ENCODE measurements at regions not wholly inside any gene's neighbourhood (a gene's known extent, or its start where the extent isn't known, plus 50 kb on each side); places are given as distances from the start of the nearest gene placed in this dataset.

GRCh38 chr12:111025792-111026430 lies 105.5 kb upstream of the MYL2 start:
- no peak for DNase-seq (ENCODE audit: low read depth in 1 of 2, low spot score in 1 of 2)

GRCh38 chr12:111025301-111025700 lies 104.9 kb upstream of the MYL2 start:
- DNase-seq (ENCODE audit: low read depth in 1 of 2, low spot score in 1 of 2) = no peak

DNA sequence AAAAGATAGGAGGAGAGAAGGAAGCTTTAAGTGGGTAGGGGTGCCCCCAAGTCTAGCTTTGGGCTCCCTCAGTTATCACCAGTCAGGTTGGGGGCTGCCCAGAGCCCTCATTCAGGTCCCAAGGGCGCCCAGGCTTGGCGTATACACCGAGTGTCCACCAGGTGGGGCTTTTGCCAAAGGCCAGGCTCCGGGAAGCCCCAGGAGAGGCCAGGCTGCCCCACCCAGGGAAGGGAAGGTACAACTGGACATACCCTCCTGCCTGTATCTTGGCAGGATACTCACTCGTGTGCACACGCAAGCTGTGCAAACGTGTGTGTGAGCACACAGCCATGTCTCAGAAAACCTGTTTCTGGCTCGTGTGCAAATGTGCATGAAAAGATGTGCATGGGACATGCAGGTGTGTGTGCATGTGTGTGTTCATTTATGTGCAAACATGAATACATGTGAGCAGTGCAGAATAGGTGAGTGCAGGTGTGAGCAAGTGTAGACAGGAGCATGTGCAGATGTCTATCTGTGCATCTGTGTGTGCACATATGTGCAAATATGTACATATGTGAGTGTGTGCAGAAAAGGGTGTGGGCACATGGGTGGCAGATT lies 103.9 kb upstream of the MYL2 start:
- DNase-seq (ENCODE audit: low read depth in 1 of 2, low spot score in 1 of 2) = peak in 1 of 2 donors; percentile 42

DNA sequence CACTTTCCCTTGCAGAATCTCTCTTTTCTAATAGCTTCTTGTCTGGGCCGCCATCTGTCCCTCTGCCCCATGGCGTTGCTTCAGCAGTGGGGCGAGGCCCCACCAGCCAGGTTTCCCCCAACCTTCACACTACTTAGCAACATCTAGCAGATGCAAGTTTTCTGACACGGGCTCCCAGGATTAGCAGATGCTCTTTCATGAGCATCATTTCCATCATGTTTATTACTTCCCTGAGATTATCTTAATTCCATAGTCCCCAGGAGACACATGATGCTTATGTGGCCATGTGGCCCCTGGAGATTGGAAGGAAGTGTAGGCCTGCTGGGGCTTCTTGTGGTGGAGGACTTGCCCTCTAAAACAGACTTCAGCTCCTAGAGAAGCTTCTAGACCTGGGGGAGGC lies 102.0 kb upstream of the MYL2 start:
- DNase-seq (ENCODE audit: low read depth in 1 of 2, low spot score in 1 of 2) = no peak

DNA sequence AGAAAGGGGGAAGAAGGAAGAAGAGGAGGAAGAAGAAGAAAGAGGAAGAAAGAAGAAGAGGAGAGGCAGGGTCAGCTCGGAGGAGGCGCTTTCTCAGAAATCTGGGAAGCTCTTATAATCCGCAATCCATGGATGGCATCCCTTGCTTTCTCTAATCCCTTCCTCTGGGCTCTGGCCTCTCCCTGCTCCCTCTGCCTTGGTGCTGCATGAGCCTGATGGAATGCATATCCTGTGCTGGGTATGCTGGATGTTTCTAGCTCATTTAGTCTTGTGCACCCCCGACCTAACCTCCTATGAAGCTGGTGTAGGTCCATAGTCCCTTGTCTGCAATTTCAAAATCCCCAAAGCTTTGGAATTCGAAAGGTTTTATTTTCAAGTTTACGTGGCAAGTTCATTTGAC lies 94.2 kb upstream of the MYL2 start:
- DNase-seq (ENCODE audit: low read depth in 1 of 2, low spot score in 1 of 2) = no peak

DNA sequence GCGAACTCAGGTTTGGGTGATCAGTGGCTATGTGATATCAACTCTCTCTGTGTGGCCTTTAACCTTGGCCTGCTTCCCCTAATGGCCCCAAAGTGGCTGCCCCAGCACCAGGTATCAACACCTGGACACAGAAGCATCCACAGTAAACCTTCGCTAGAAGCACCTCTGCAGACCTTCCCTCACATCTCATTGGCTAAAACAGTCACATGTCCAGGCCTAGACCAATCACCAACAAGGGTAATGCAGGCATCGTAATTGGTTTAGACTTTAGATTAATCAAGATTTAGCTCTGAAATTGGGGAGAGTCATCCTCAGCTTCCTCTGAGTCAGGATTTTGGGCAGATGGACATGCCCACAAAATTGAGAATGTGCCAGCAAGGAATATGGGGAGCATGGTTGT lies 92.5 kb upstream of the MYL2 start:
- DNase-seq (ENCODE audit: low read depth in 1 of 2, low spot score in 1 of 2) = no peak

DNA sequence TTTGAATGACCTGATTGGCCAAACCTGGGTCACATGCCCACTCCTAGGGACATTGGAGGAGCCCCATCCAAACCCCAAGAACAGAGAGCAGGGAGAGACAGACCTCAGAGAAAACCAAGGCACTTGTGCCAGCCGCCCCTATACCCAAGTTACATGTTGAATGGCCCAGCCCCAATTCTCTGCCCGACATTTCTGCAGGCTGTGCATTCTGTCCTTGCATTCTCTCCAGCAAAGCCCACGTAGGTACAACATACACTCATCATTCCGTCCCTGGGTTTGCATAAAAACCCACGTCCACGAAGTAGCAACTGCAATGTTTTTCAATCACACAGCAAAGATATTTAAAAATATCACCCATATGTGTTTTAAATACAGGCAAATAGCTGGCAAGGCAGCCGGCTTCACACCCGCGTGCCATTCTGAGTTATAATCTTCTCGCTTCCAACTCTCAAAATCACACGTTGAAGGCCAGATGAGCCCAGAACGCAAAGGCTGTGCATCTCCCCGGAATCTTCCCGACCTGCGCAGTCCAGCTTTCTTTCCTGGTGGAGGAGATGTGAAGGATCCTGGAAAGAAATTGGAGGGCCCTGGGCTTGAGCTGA lies 91.7 kb upstream of the MYL2 start:
- DNase-seq (ENCODE audit: low read depth in 1 of 2, low spot score in 1 of 2) = no peak

DNA sequence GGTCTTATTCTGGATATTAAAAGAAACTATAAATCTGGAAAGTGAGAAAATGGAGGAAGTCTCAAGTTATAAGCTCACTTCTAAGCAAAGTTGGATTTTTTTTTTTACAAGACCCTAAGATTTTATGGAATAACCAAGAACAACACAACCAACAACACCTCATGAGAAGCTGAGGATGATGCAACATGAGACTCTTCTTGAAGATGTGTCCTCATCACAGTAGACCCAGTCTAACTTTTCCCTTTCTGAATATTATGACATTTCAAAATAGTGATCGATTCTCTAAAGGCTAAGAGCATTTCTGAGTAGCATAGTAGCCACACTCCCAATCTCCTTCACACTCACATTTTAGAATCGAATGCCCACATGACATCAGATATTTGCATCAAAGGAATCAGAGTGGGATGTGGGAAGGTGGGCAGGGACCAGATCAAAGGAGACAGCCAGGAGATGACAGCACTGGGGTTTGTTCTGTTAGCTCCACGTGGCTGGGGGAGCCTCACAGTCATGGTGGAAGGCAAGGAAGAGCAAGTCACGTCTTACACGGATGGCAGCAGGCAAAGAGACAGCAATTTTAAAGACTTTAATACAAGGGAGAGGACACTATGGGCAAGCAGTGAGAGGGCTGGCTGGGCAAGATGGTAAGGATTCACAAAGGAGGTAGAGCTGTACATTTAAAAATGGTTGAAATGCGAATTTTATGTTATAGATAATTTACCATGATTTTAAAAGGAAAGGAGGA lies 90.7 kb upstream of the MYL2 start:
- no peak for DNase-seq (ENCODE audit: low read depth in 1 of 2, low spot score in 1 of 2)

- DNase-seq (ENCODE audit: low read depth in 1 of 2, low spot score in 1 of 2) = no peak
Measured at GRCh38 chr12:111010061-111010460, 89.7 kb upstream of the MYL2 start.

GRCh38 chr12:111006621-111007020 lies 86.2 kb upstream of the MYL2 start:
- DNase-seq (ENCODE audit: low read depth in 1 of 2, low spot score in 1 of 2) = no peak

- DNase-seq (ENCODE audit: low read depth in 1 of 2, low spot score in 1 of 2) = no peak
Measured at GRCh38 chr12:110998971-110999370, 78.6 kb upstream of the MYL2 start.

- DNase-seq (ENCODE audit: low read depth in 1 of 2, low spot score in 1 of 2) = no peak
Measured at GRCh38 chr12:110998165-110998564, 77.8 kb upstream of the MYL2 start.

GRCh38 chr12:110996415-110996814 lies 76.0 kb upstream of the MYL2 start:
- DNase-seq (ENCODE audit: low read depth in 1 of 2, low spot score in 1 of 2) = no peak

DNA sequence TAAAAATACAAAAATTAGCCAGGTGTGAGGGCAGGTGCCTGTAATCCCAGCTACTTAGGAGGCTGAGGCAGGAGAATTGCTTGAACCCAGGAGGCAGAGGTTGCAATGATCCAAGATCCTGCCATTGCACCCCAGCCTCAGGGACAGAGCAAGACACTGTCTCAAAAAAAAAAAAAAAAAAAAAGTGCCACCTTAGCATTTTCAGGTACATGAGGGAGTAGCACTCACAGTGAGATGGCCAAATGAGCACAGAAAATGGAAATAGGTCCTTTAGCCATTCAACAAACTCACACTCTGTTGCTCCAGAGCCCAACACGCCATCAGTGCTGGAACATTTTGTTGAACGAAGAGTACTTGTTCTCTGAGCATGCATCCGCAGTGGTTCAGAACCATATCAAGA lies 75.2 kb upstream of the MYL2 start:
- no peak for DNase-seq (ENCODE audit: low read depth in 1 of 2, low spot score in 1 of 2)

- no peak for DNase-seq (ENCODE audit: low read depth in 1 of 2, low spot score in 1 of 2)
Measured at GRCh38 chr12:110995016-110995415, 74.6 kb upstream of the MYL2 start.

GRCh38 chr12:110993434-110993833 lies 73.1 kb upstream of the MYL2 start:
- no peak for DNase-seq (ENCODE audit: low read depth in 1 of 2, low spot score in 1 of 2)

GRCh38 chr12:110992909-110993308 lies 72.5 kb upstream of the MYL2 start:
- DNase-seq (ENCODE audit: low read depth in 1 of 2, low spot score in 1 of 2) = no peak

DNA sequence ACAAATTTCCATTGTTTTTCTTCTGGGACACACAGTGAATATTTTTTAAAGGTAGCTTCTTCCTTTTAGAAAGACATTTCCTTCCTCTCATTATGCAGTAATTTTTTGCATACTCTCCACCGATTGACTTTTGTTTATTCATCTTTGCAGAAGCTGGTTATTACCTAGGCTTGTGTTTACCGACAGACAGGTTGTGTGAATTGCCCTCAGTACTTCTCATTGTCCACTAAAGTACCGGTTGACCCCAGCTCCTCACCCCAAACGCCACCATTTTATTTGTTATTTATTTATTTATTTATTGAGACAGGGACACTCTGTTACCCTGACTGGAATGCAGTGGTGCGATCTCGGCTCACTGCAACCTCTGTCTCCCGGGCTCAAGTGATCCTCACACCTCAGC lies 63.4 kb upstream of the MYL2 start:
- DNase-seq (ENCODE audit: low read depth in 1 of 2, low spot score in 1 of 2) = no peak

DNA sequence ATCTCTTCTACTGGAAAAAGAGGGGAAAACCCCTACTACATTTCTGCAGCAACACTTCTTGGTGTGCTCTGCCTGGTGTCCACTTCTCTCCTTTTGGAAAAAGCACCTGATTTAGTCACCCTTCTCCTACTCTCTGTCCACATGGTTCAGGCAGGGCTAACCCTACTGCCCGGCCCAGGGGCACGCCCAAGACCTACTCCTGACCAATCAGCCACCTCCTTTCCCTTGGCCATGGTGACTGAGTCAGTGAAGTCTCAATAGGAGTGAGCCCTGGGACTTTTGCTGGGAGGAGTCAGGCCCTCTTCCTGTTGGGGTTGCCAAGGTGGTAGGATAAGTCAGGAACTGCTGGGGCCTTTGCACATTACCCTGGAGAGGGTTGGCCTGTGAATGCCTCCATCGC lies 52.5 kb upstream of the MYL2 start:
- no peak for DNase-seq (ENCODE audit: low read depth in 1 of 2, low spot score in 1 of 2)

GRCh38 chr12:110971936-110972335 lies 51.6 kb upstream of the MYL2 start:
- no peak for DNase-seq (ENCODE audit: low read depth in 1 of 2, low spot score in 1 of 2)

DNA sequence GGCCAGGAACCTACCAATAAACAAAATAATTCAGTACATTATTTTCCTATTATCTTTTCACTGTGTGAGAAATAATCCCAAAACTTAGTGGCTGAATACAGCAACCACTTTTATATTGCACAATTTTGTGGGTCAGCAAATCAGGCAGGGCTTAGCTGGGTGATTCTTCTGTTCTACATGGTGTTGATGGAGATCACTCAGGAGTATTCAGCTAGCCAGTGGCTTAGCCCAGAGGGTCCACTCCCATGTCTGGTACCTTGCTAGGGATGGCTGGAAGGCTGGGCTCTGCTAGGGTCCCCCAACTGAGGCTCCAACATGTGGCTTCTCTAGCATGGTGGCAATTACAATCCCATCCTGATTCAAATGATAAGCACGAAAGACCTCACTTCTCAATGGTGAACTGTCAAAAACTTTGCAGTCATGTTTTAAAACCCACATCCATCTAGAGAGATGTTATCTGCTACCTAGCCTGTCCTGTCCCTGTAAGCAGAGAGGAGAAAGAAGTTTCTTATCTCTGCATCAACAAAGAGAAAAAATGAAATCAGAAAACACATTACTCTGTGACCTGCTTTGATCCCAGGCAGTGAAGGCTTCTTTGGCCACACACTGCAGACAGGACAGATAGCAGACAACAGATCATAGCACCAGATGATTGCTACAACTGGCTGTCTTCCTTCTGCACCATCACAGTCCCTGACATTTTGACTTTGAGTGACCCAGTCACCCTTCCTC lies 51.0 kb upstream of the MYL2 start:
- DNase-seq (ENCODE audit: low read depth in 1 of 2, low spot score in 1 of 2) = no peak

All from activated CD4-positive, alpha-beta T cell treated with anti-CD3 and anti-CD28 coated beads, Interleukin-2, amount 50 U/mL, for 24 hours (primary cell).